SK-N-SH (cell line): ENCODE measurements at regions not wholly inside any gene's neighbourhood (a gene's known extent, or its start where the extent isn't known, plus 50 kb on each side); places are given as distances from the start of the nearest gene placed in this dataset.

ENCODE experiments used
- CTCF ChIA-PET: fragments of 300-600, 350-600 bp; formaldehyde crosslinking; extraction: SDS; loops from one replicate; lab custom pipeline; 2021; lab: Yijun Ruan, JAX
- POLR2A ChIA-PET: fragments of 350-600 bp; sonication (Branson Sonifier 250); formaldehyde crosslinking; extraction: SDS; loops from one replicate; lab custom pipeline; 2020; ENCODE audit warnings: antibody characterized with exemption, inconsistent platforms; lab: Yijun Ruan, JAX
- DNase-seq: peaks from one replicate; pipeline ENCODE4 v3.0.0; 2012
- H2AFZ ChIP-seq: fragments of 200-600 bp; sonication (generic); 2 replicates; pipeline ENCODE4 v1.8.1; 2016; ENCODE audit warnings: antibody characterized with exemption, mild to moderate bottlenecking, low read depth
- H3F3A ChIP-seq: fragments of 200-600 bp; sonication (generic); replicated peaks from 2 replicates; pipeline ENCODE3; 2016; ENCODE audit warnings: antibody characterized with exemption, mild to moderate bottlenecking; ENCODE audit not compliant: insufficient read depth
- H3K27ac ChIP-seq, 2 experiments: fragments of 200-500 bp in 1 of 2; fragments of 200-600 bp in 1 of 2; sonication (Bioruptor generic) in 1 of 2; sonication (generic), shearing (Covaris generic) in 1 of 2; 2 replicates each; pipeline versions ENCODE4 v1.5.1 to v1.6.1; 2014 to 2016; ENCODE audit warnings: low read depth in 2 of 2, inconsistent platforms in 1 of 2, low read length in 1 of 2, mild to moderate bottlenecking in 1 of 2, mixed read lengths in 1 of 2
- H3K27me3 ChIP-seq: fragments of 200-600 bp; sonication (generic), shearing (Covaris generic); 2 replicates; pipeline ENCODE4 v1.6.1; 2016; ENCODE audit warnings: mixed run types; ENCODE audit not compliant: insufficient read depth
- H3K36me3 ChIP-seq, 2 experiments: fragments of 200-500 bp in 1 of 2; fragments of 200-600 bp in 1 of 2; sonication (Bioruptor generic) in 1 of 2; sonication (generic) in 1 of 2; replicated peaks in 1 of 2; 2 replicates each; pipeline versions ENCODE3 to v1.5.1; 2014 to 2016; ENCODE audit warnings: low read length in 1 of 2, mild to moderate bottlenecking in 1 of 2; ENCODE audit not compliant: insufficient read depth in 2 of 2, control insufficient read depth in 1 of 2
- H3K4me1 ChIP-seq, 2 experiments: fragments of 200-500 bp in 1 of 2; fragments of 200-600 bp in 1 of 2; sonication (Bioruptor generic) in 1 of 2; sonication (generic), shearing (Covaris generic) in 1 of 2; 2 replicates each; pipeline versions ENCODE4 v1.5.1 to v1.6.1; 2014 to 2016; ENCODE audit warnings: low read depth in 1 of 2, low read length in 1 of 2, mixed run types in 1 of 2; ENCODE audit not compliant: insufficient read depth in 2 of 2, control insufficient read depth in 1 of 2
- H3K4me2 ChIP-seq: fragments of 200-600 bp; sonication (generic), shearing (Covaris generic); 2 replicates; pipeline ENCODE4 v1.6.1; 2017; ENCODE audit warnings: mixed run types
- H3K4me3 ChIP-seq, 2 experiments: fragments of 200-500 bp in 1 of 2; fragments of 200-600 bp in 1 of 2; sonication (Bioruptor generic) in 1 of 2; sonication (generic), shearing (Covaris generic) in 1 of 2; 2 replicates each; pipeline versions ENCODE4 v1.5.1 to v1.8.1; 2014 to 2016; ENCODE audit warnings: low read depth in 2 of 2, inconsistent platforms in 1 of 2, low read length in 1 of 2, mild to moderate bottlenecking in 1 of 2, mixed read lengths in 1 of 2, moderate library complexity in 1 of 2
- H3K79me2 ChIP-seq: fragments of 200-600 bp; sonication (generic); 2 replicates; pipeline ENCODE4 v1.8.1; 2017; ENCODE audit warnings: mild to moderate bottlenecking; ENCODE audit not compliant: insufficient read depth
- H3K9ac ChIP-seq: fragments of 200-600 bp; sonication (generic); 2 replicates; pipeline ENCODE4 v1.6.1; 2017; ENCODE audit warnings: mixed run types
- H3K9me2 ChIP-seq: fragments of 200-600 bp; sonication (generic); 2 replicates; pipeline ENCODE4 v1.6.1; 2017; ENCODE audit warnings: mixed run types
- H3K9me3 ChIP-seq: fragments of 200-600 bp; sonication (generic); 2 replicates; pipeline ENCODE4 v1.6.1; 2017; ENCODE audit warnings: mixed run types, mild to moderate bottlenecking, moderate library complexity
- H4K20me1 ChIP-seq: fragments of 200-600 bp; sonication (generic); 2 replicates; pipeline ENCODE4 v1.6.1; 2017; ENCODE audit warnings: mild to moderate bottlenecking, mixed run types; ENCODE audit not compliant: insufficient read depth
- CTCF ChIP-seq: fragments of 200-600 bp; sonication (generic); IDR thresholded peaks from 2 replicates; pipeline ENCODE4 v1.6.1; 2017; ENCODE audit warnings: antibody characterized with exemption, mild to moderate bottlenecking, moderate library complexity
- EP300 ChIP-seq, 2 experiments: IDR thresholded peaks; 2 replicates each; pipeline versions ENCODE4 v1.4.0 to v1.6.1; 2012; ENCODE audit warnings: borderline replicate concordance in 1 of 2, low read depth in 1 of 2, low read length in 1 of 2
- FOSL2 ChIP-seq: IDR thresholded peaks from 2 replicates; pipeline ENCODE4 v1.4.0; 2012; ENCODE audit warnings: low read depth, mild to moderate bottlenecking, moderate library complexity, borderline replicate concordance
- FOXJ3 ChIP-seq: sonication (generic); formaldehyde crosslinking; IDR thresholded peaks from 2 replicates; pipeline ENCODE4 v1.5.1; 2020; ENCODE audit warnings: mild to moderate bottlenecking, missing genetic modification reagents
- GABPA ChIP-seq: IDR thresholded peaks from 2 replicates; pipeline ENCODE4 v1.4.0; 2012; ENCODE audit warnings: low read depth, mild to moderate bottlenecking
- GATA2 ChIP-seq: sonication (generic); formaldehyde crosslinking; IDR thresholded peaks from 2 replicates; pipeline ENCODE4 v1.5.0; 2020; ENCODE audit warnings: mild to moderate bottlenecking, missing genetic modification reagents
- IRF3 ChIP-seq: fragments of 150-350 bp; IDR thresholded peaks from 2 replicates; pipeline ENCODE4 v1.6.1; 2016; ENCODE audit warnings: mild to moderate bottlenecking, low read depth, low read length
- MAX ChIP-seq: IDR thresholded peaks from 2 replicates; pipeline ENCODE4 v1.4.0; 2012; ENCODE audit warnings: low read depth
- MEF2A ChIP-seq: IDR thresholded peaks from 2 replicates; pipeline ENCODE4 v1.4.0; 2012; ENCODE audit warnings: low read depth, borderline replicate concordance
- MXI1 ChIP-seq: IDR thresholded peaks from 2 replicates; pipeline ENCODE4 v1.6.1; 2012; ENCODE audit warnings: mild to moderate bottlenecking, low read depth, low read length, improper control_type of control experiment
- NFIC ChIP-seq: IDR thresholded peaks from 2 replicates; pipeline ENCODE4 v1.4.0; 2012; ENCODE audit warnings: borderline replicate concordance
- NRF1 ChIP-seq: IDR thresholded peaks from 2 replicates; pipeline ENCODE4 v1.6.1; 2012; ENCODE audit warnings: low read depth, mild to moderate bottlenecking, low read length
- PBX3 ChIP-seq: IDR thresholded peaks from 2 replicates; pipeline ENCODE4; 2012
- RAD21 ChIP-seq: IDR thresholded peaks from 2 replicates; pipeline ENCODE4 v1.6.1; 2012; ENCODE audit warnings: mild to moderate bottlenecking, low read length
- RCOR1 ChIP-seq: fragments of 150-350 bp; IDR thresholded peaks from 2 replicates; pipeline ENCODE4 v1.6.1; 2017; ENCODE audit warnings: antibody characterized with exemption, low read length
- RFX5 ChIP-seq: IDR thresholded peaks from 2 replicates; pipeline ENCODE4 v1.6.1; 2012; ENCODE audit warnings: mild to moderate bottlenecking, improper control_type of control experiment, low read length
- TEAD4 ChIP-seq: IDR thresholded peaks from 2 replicates; pipeline ENCODE4 v1.4.0; 2012; ENCODE audit warnings: mild to moderate bottlenecking, borderline replicate concordance; ENCODE audit not compliant: insufficient read depth
- USF1 ChIP-seq: IDR thresholded peaks from 2 replicates; pipeline ENCODE4 v1.4.0; 2012; ENCODE audit warnings: low read depth, borderline replicate concordance
- YY1 ChIP-seq: IDR thresholded peaks from 2 replicates; pipeline ENCODE4 v1.4.0; 2012; ENCODE audit warnings: low read depth, mild to moderate bottlenecking
- ZBTB33 ChIP-seq: IDR thresholded peaks from 2 replicates; pipeline ENCODE4 v1.4.0; 2012; ENCODE audit warnings: low read depth, borderline replicate concordance
- WGBS: methylation state at CpG from one replicate; pipeline ENCODE4 v1.1.6; 2017; ENCODE audit warnings: low lambda C conversion rate; 5-methylcytosine and 5-hydroxymethylcytosine counted together

GRCh38 chr5:155866971-155867370 lies 460.0 kb upstream of the SGCD start:
- Histone ChIP-seq H3K4me2 (no peak overlapping the region), H4K20me1 (no peaks in the 10 kb centered on the region), H3K9ac (no peak overlapping the region), H3K27me3 (no peaks in the 10 kb centered on the region), H3K79me2 (no peaks in the 10 kb centered on the region), H3K27ac (no peak overlapping the region), H3K9me3 (no peaks in the 10 kb centered on the region), H3F3A (no peaks in the 10 kb centered on the region), H2AFZ (no peak overlapping the region), H3K4me3 (no peak overlapping the region), H3K9me2 (no peaks in the 10 kb centered on the region), H3K36me3 (no peaks in the 10 kb centered on the region), H3K4me1 (no peaks in the 10 kb centered on the region)
- TF ChIP-seq USF1: no peak
- no peak for TF ChIP-seq GATA2 (CRISPR knock-in tag)
- TF ChIP-seq EP300 (IDR thresholded peaks at IDR 0.05; ENCODE audit: borderline replicate concordance in 1 of 2, low read depth in 1 of 2, low read length in 1 of 2): no peak
- no peak for TF ChIP-seq MAX
- TF ChIP-seq PBX3: no peak
- no peak for TF ChIP-seq MEF2A
- TF ChIP-seq TEAD4: no peak
- no peak for TF ChIP-seq RAD21
- TF ChIP-seq MXI1: no peak
- TF ChIP-seq GABPA: no peak
- no peak for TF ChIP-seq FOXJ3 (CRISPR knock-in tag)
- no peak for TF ChIP-seq NFIC
- no peak for TF ChIP-seq YY1
- TF ChIP-seq CTCF: no peak
- WGBS: 25% methylated on average over 3 of the region's 3 CpGs
- ChIA-PET CTCF (interaction anchor here (1.0 kb wide), 1 partner anchor 23 kb away, joined by 3 read pairs; no protein-coding TSS in a partner anchor), POLR2A (no interaction called here)
- DNase-seq: no peak

- no peak overlapping the region for H3K9ac ChIP-seq
- H3K27me3 ChIP-seq: no peaks in the 10 kb centered on the region
- no peak overlapping the region for H3K27ac ChIP-seq
- H3F3A ChIP-seq: no peaks in the 10 kb centered on the region
- no peak overlapping the region for H3K4me3 ChIP-seq
- H3K4me1 ChIP-seq: no peaks in the 10 kb centered on the region
- no peaks in the 10 kb centered on the region for H3K9me3 ChIP-seq
- H3K9me2 ChIP-seq: no peaks in the 10 kb centered on the region
- no peaks in the 10 kb centered on the region for H4K20me1 ChIP-seq
- no peaks in the 10 kb centered on the region for H3K79me2 ChIP-seq
- no peaks in the 10 kb centered on the region for H3K36me3 ChIP-seq
- POLR2A ChIA-PET: no interaction called here
- 33% methylated on average over 2 of the region's 2 CpGs for WGBS
- CTCF ChIA-PET: interaction anchor here (1.0 kb wide), 1 partner anchor 23 kb away, joined by 3 read pairs; no protein-coding TSS in a partner anchor
- no peak overlapping the region for H3K4me2 ChIP-seq
- DNase-seq: no peak
- no peak overlapping the region for H2AFZ ChIP-seq
- TF ChIP-seq IRF3 (no peak), RAD21 (no peak), PBX3 (no peak), TEAD4 (no peak), ZBTB33 (no peak), RFX5 (no peak), NRF1 (no peak), FOSL2 (no peak), RCOR1 (no peak)
These were observed 459.4 kb upstream of the SGCD start for GRCh38 chr5:155867522-155868088.
